Activated CD4-positive, alpha-beta T cell treated with anti-CD3 and anti-CD28 coated beads for 4 hours (primary cell): ENCODE measurements at regions not wholly inside any gene's neighbourhood (a gene's known extent, or its start where the extent isn't known, plus 50 kb on each side); places are given as distances from the start of the nearest gene placed in this dataset.

ENCODE experiments used
- DNase-seq, 2 donors: peaks; one replicate each; pipeline ENCODE4 v3.0.0-alpha.2; 2020

- no peak for DNase-seq
Observed at GRCh38 chrX:40449396-40449795, 131.4 kb upstream of the ATP6AP2 start.

- no peak for DNase-seq
Observed at GRCh38 chrX:40448793-40449192, 132.0 kb upstream of the ATP6AP2 start.

GRCh38 chrX:40446921-40447320, 133.8 kb upstream of the ATP6AP2 start:
- no peak for DNase-seq

- no peak for DNase-seq
Observed at GRCh38 chrX:40445691-40446090, 135.1 kb upstream of the ATP6AP2 start.

GRCh38 chrX:40444798-40445496, 135.8 kb upstream of the ATP6AP2 start:
- DNase-seq: no peak

GRCh38 chrX:40444133-40444532, 136.6 kb upstream of the ATP6AP2 start:
- no peak for DNase-seq

GRCh38 chrX:40440866-40441265, 139.9 kb upstream of the ATP6AP2 start:
- DNase-seq: no peak

GRCh38 chrX:40439625-40440532, 140.9 kb upstream of the ATP6AP2 start:
- no peak for DNase-seq

GRCh38 chrX:40437348-40437747, 143.4 kb upstream of the ATP6AP2 start:
- DNase-seq: no peak

- DNase-seq: no peak
Observed at GRCh38 chrX:40434947-40435346, 145.8 kb upstream of the ATP6AP2 start.

GRCh38 chrX:40434443-40434842, 146.3 kb upstream of the ATP6AP2 start:
- no peak for DNase-seq

GRCh38 chrX:40433160-40433559, 147.6 kb upstream of the ATP6AP2 start:
- DNase-seq: no peak

GRCh38 chrX:40424259-40424658, 156.5 kb upstream of the ATP6AP2 start:
- DNase-seq: no peak

GRCh38 chrX:40423299-40423698, 157.5 kb upstream of the ATP6AP2 start:
- DNase-seq: no peak

GRCh38 chrX:40422021-40422420, 158.7 kb upstream of the ATP6AP2 start:
- DNase-seq: no peak

GRCh38 chrX:40420899-40421729, 159.7 kb upstream of the ATP6AP2 start:
- no peak for DNase-seq

GRCh38 chrX:40418813-40419195, 162.0 kb upstream of the ATP6AP2 start:
- no peak for DNase-seq

- no peak for DNase-seq
Observed at GRCh38 chrX:40418146-40418812, 162.5 kb upstream of the ATP6AP2 start.

- no peak for DNase-seq
Observed at GRCh38 chrX:40415675-40416074, 165.1 kb upstream of the ATP6AP2 start.

GRCh38 chrX:40414335-40414734, 166.4 kb upstream of the ATP6AP2 start:
- DNase-seq: no peak

- DNase-seq: no peak
Observed at GRCh38 chrX:40411340-40412111, 169.2 kb upstream of the ATP6AP2 start.

GRCh38 chrX:40410859-40411258, 169.9 kb upstream of the ATP6AP2 start:
- DNase-seq: no peak
